HL-60/S4 (cell line): ENCODE measurements at regions not wholly inside any gene's neighbourhood (a gene's known extent, or its start where the extent isn't known, plus 50 kb on each side); places are given as distances from the start of the nearest gene placed in this dataset.

Experiments
- in situ Hi-C: fragments of 300-500 bp; cut with MboI; formaldehyde crosslinking; loops from 2 replicates; pipeline ENCODE4 v1.14.3; 2022; ENCODE audit warnings: low sequenced_read_pairs

DNA sequence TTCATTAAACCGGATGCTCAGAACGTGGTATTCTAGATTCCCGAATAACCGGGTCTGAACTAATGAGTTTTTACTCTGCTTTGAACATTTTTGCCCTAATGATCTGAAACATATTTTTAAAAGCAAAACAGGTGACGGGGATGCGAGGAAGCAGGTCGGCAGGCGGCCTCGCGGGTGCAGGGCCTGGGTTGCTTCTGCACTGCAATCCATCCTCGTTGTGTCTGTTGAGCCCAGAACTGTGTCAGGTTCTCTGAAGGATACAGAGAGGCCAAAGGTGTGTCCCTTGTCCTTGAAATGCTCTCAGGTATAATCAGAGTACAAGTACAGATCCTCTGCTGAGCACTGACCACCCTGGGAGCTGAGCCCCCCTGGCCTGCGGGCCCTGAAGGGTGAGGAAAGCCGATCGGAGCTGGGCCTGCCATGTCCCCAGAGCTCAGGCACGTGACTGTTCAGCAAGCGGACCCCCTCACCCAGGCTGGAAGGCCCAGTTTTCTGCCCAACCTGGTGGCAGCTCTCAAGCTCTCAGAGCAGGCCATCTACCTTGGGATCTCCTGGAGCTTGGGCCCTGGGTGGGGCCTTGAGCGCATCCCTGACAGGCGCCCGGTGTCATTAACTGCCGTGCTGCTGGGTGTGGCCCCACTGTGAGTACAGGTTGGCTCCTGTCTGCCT lies 151.8 kb downstream of the OLFM1 start:
- in situ Hi-C loops, result no loop called here

DNA sequence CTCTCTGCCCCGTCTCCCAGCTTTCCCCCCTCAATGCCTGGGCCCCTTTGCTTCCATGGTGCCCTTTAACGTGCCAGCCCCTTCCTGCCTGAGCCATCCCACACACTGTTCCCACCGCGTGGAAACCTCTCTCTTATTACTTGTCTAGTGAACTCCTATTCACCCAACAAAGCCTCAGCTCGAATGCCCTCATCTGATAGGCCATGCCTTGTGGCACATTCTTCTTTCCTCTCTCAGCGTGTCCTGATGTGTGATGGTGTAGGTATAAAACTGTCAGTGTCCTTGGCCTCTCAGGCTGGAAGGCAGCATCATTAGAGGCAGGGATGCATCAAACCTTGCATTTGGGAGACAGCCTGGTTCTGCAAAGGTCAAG lies 152.3 kb downstream of the OLFM1 start:
- in situ Hi-C loops, result no loop called here

DNA sequence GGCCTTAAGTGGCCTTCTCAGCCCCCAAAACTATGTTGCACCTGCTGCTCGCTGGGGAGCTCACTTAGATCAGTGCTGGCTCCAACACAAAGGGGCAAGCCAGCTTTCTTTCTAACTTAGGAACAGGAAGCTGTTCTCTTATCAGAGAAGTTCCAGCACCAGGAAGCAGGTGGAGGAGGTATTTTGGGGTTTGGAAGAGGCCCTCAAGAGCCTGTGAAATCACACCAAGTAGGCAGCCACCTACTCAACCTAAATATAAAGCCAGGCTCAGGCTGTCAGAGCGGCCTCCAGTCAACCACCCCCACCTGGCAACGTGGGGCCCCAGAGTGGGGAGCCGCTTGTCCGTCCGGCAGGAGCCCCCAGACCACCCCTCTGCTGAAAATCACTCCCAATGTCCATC lies 152.8 kb downstream of the OLFM1 start:
- in situ Hi-C loops, result no loop called here

DNA sequence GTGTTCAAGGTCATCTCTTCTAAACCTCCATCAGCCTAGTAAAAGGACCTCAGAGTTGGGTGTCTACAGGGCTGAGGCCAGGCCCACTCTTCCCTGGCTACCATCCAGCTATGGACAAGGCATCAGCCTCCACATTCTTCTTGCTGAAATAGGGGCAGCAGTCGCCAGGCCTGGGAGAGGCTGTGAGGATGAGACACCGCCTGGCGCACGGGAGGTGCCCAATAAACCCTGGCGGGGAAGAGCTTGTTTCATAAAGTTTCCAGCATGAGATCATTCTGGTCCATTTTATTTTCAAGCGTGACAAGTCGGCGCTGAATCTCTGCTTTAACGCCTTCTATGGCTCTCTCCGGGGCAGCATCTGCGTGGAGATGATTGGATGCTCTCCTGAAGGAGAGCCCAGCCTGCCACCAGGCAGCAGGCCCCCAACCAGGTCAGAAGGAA lies 153.4 kb downstream of the OLFM1 start:
- in situ Hi-C loops, result no loop called here

DNA sequence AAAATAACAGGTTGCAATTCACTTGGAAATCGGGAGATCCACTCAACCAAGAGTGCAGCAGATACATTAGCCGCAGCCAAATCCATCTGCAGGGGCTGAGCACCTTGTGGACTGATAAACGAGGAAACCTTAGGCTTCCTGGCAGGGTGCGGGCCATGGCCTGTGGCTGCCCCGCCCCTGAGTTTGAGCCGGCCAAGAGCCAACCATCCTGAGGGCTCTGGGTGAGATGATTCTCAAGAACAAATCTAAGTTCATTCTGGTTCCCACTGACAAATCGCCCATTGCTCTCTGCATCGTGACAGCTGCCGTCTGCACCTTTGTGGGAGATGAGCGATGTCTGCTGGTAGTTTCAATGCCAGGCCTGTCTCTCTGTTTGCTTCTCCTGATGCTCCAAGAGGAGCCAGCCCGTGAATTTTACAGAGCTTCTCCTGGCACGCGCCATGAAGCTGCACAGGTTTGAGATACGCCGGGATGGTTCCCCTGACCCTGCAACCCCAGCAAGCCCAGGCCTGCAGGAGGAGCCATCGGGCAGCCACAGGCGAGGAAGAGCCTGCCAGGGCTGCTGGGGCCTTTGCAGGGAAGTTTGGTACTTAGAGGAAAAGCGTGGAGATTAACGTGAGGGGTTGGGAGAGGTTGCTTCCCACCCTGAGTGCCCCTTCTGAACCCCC lies 154.0 kb downstream of the OLFM1 start:
- in situ Hi-C loops, result no loop called here

DNA sequence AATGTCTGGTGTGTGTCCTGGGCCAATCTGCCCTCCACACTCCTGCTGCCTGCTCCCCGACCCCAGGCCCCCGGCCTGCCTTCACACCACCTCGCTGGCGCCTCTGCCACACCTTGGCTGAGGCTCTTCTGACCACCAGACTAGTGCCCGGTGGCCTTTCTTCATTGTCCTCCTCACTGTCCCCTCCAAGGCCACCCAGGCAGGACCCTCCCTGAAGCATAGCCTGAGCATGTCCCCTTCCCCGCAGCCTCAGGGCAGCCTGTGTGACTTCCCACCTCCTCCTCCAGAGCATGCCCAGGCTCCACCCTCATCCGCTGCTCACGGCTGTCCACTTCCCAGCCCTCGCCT lies 154.6 kb downstream of the OLFM1 start:
- in situ Hi-C loops, result no loop called here

DNA sequence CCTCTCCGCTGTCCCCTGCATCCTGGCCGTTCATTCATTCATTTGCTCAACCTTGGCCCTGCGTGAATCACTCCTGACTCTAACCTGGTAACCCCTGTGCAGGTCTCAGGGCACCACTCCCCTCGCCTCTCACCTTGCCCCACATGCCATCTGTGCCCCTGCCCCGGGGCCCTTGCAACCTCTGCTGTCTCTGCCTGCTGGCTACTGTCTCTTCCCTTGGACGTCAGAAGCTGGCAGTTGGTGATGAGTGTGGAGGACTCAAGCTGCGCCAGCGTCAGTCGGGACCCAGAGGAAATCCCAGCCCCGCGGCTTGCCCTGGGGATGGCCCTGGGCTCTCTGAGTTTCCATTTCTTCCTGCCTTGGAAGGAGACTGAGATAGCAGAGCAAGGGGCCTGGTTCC lies 154.9 kb downstream of the OLFM1 start:
- in situ Hi-C loops, result no loop called here

DNA sequence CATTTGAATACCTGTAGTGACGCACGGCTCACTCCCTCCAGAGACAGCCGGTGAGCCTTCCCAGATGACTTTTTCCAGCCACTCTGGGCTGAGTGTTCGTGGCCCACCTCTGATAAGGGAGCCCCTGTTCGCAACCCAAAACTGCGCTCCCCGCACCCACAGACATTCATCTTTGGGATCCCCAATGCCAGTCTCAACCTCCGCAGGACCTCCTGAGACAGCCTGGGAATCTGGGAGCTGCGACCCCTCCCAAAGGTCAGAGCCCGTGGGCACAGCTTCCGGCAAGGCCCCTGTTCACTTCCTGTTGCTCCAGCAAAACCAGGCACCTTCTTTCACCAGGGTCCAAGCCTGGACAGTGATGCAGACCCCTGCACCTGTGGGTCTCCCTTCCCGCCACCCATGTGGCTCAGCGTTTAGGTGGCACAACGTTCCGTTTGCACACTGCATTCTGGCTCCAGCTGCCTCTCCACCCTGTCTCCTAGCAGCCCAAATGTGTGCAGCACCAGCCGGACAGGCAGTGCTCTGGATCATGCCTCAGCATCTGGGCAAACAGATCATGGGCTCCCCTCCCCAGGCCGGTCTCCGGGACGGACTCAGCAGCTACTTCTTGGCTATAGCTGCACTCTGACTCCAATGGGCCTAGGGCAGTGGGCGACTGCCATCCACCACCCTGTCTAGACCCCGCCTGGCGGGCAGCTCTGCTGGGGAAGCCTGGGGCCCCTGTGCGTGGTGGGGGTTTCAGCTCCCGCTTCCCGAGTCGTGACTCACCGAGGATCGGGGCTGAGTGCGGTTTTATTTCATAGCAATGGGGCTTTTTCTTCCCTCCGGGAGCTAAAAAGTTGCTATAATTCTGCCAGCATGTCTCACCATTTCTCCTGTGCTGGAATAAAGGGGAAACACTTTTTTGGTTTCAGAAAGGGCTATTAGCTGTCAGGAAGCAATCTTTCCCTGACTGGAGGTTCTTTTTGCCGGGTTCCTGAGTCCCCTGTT lies 156.0 kb downstream of the OLFM1 start:
- in situ Hi-C loops, result no loop called here

DNA sequence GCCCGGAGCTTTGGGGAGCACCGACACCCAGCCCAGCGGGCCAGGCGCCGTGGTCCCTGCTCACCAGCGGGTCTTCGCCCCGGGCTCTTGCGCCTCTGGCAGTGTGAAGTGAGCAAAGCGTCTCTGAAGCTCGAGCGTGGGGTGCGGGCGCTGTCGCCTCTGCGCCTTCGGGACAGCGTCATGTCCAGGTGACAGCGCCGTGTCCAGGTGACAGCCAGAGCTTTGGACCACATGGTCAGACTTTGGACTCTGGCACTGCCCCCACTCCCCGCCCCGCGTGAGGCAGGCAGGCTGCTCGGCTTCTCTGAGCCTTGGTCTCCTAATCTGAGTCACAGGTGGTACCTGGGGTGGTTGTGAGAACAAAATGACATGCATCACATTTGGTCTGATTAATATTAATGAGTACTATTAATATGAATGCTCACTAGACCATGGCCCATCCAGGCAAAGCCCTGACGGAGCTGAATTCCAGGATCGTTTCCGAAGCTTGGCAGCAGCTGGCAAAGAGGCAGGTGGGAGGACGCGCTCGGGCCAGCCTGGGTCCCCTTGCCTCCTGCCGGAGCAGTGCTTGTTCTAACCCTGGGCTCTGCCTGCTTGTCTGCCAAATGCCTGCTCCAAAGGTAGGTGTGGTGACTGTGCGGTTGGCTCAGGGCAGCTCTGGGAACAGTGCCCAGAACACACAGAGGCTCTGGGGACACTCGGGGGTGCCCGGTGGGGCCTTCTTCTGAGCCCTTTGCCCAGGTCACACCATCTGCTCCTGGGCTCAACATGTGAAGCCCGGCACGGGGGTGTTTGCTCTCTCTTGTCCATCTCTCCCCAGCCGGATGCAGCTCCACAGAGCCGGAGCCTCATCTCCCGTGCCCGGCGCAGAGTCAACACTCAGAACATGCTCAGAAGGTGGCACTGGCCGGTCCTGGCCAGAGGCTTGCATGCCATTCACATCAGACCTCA lies 157.1 kb downstream of the OLFM1 start:
- in situ Hi-C loops, result no loop called here

DNA sequence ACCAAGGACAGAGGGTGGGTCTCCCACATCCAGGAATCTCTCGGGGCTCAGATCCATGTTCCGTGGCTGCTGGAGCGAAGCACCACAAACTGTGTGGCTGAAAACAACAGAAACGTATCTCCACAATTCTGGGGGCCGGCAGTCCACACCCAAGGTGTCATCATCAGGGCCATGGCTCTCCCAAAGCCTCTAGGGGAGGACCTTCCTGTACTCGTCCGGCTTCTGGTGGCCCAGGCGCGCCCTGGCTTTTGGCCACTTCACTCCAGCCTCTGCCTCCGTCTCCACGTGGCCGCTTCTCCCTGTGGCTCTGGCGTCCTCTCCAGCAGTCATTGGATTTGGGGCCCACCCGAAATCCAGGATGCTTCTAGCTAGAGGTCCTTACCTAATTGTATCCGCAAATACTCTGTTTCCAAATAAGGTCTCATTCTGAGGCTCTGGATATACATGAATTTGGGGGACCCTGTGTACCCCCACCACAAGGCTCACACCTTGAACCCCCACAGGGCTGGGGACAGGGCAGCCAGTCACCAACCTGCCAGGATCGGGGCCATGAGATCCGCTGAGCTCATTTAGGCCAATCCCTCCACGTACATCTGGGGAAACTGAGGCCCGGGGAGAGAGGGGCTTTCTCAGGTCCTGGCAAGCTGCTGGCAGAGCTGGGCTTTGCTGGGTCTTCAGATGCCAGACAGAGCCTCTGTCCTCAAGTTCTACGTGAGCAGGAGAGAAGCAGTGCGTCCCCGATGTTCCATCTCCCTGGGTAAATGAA lies 158.2 kb downstream of the OLFM1 start:
- in situ Hi-C loops, result no loop called here

DNA sequence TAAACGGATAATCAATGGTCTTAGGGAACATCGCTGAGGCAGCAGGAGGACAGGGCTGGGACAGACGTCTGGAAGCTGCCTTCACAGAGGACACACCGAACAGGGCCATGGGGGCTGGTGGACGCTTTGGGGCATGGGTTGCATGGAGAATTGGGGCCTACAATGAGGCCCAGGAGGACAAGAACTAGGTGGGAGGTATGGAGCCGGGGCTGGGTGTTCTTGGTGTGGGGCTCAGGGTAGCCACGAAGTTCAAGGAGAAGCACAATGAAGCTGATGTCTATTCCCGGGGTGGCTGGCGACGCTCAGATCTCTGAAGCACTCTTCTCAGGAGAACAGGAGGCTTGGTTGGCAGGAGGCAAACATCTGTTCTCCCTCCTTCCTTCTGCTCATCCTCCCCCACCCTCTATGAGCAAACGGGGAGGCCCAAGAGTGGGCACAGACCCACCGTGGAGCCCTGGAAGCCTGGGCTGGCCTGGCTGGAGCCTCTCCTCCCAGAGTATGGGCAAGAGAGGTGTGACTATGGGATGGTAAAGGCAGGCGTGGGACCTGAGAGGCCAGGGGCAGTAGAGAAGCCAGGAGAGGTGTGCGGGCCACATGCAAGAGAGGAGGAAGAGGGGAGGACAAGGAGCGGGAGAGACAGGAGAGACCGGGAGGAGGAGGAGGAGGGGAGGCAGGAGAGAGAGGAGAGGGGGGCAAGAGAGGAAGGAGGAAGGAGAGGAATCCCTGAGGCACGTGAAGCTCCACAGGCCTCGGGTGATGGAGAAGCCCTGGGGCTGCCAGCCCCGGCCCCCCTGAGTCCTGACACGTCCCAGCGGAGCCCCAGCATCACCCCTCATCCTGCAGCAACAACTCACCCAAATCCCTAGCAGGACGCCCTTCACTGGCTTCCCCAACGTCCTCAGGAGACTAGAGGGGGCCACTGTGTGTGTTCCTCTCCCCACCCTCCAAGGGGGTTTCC lies 159.1 kb downstream of the OLFM1 start:
- in situ Hi-C loops, result no loop called here

DNA sequence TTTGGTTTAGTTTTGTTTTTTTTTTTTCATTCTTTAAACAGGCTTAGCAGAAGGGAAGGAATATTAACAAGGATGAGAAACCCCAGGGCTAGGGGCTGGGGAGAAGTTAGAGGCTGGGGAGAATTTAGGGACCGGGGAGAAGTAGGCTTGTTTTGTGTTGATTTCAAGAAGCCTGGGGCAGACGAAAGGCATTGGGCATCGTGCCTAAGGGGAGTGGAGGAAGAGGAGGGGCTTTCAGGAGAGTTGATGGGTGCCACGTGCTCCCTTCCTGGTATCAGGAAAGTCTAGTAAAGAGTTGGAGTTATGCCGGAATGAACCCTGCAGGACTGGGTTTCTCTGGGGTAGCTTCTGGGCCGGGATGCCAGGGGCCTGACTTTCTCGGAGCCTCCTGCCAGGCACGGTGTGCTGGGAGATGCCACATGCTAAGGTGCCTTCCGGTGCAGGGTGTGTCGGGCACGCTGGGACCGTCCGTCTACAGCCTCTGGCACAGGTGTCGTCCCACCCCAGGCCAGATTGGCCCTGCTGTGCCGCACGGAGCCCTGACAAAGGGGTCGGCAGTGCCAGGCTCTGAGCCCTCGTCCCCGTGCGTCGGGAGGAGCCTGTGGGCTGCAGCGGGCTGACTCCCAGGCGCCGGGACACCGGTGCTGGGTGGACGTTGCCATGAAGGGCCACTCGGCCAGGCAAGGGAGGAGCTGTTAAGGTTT lies 159.9 kb downstream of the OLFM1 start:
- in situ Hi-C loops, result no loop called here

DNA sequence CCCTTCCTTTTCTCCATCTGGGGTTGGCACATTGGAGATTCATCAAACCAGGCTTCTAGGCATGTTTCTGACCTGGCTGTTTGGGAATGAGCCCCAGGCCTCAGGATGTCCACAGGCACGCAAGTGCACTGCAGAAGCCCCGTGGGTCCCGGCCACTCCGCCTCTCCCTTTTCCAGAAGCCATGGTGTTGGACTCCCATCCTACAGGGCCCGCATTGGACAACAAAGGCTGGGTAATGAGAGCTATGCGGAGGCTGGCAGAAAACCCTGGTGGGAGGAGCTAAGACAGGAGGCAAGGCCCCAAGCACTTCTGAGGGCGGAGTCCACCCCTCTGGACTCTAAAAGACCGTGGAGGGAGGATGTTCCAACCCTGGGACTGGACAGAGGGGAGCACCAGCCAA lies 160.6 kb downstream of the OLFM1 start:
- in situ Hi-C loops, result no loop called here

DNA sequence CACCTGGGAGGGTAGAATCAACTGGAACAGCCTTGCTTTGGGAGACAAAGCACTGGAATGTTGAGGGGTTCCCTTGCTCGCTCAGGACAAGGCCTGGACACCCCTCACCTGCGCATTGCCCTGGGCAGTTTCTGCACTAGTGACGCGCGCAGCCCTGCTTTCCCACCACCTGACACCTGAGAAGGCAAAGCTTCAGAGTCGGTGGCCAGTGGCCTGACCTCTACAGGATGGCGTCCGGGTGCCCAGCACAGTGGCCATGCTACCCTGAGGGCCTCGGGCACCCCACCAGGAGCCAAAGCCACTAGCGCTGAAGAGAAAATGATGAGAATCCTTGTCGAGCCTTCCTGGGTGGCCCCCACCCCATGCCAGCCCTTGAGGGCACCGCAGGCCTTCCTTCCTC lies 161.3 kb downstream of the OLFM1 start:
- in situ Hi-C loops, result no loop called here

DNA sequence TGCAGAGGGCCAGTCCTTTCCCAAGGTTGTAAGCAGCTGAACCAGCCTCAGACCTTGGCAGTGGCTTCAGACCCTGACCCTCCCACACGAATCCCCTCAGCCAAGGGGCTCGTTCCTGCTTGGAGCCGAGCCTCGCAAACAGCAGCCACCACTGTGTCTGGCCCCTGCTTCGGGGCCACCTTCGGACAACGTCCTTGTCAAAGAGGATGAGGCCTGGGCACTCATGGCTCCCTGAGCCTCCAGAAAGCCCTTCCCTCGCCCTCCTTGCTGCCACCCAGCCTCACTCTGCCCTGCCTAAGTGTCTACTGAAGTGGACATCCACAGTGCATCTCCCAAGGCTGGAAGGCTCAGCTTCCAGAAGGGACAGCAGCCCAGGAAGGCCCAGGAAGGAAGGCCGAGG lies 161.7 kb downstream of the OLFM1 start:
- in situ Hi-C loops, result no loop called here

DNA sequence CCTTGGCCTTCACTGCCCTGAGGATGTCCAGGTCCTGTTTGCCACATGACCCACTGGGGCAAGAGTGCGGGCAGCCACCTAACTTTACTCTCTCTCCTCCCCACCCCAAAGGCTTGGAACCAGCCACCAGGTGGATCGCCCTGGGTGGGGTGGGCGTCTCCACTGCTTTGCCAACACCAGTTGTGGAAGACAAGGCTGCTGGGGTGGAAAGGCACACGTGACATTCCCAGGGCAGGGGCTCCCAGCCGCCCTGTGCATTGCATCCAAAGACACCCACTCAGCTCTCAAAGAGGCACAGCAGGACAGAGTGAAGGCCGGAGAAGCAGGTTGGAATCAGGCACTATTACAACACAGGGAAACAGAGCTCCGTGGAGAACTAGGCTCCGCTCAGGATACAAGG lies 162.2 kb downstream of the OLFM1 start:
- in situ Hi-C loops, result no loop called here

DNA sequence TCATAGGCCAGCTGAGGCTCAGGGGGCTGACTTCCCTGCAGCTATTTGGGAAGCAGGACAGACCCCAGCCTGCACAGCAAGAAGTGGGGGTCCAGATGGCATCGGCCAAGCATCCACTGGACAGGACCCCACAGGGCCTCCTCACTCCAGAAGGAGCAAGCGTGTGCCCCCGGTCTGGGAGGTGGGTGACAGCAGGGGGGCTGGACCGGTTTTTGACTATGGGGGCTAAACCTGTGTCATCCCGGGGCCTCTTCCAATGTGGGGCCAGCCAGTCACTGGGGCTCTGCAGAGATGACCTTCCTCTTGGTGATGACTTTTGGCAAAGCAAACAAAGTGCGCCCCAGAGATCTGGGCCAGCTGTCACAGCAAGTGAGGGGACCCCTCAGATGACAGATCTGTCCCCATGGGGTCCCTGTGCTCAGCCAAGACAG lies 163.9 kb downstream of the OLFM1 start:
- in situ Hi-C loops, result no loop called here
